HG02798 (cell line): ENCODE measurements at regions not wholly inside any gene's neighbourhood (a gene's known extent, or its start where the extent isn't known, plus 50 kb on each side); places are given as distances from the start of the nearest gene placed in this dataset.

ENCODE experiments used
- ATAC-seq: cut with Tn5 transposase; IDR thresholded peaks from one replicate; pipeline ENCODE4 v1.9.1; 2021; ENCODE audit warnings: mild to moderate bottlenecking; ENCODE audit not compliant: unreplicated experiment, poor library complexity

GRCh38 chr1:62917314-62917713 lies 133.4 kb downstream of the ATG4C start:
- no peak for ATAC-seq

- ATAC-seq: no peak
Measured at GRCh38 chr1:62917805-62918204, 133.9 kb downstream of the ATG4C start.

- ATAC-seq: no peak
Measured at GRCh38 chr1:62918700-62919099, 134.8 kb downstream of the ATG4C start.

- no peak for ATAC-seq
Measured at GRCh38 chr1:62922006-62922405, 138.1 kb downstream of the ATG4C start.

GRCh38 chr1:62924983-62925790 lies 141.3 kb downstream of the ATG4C start:
- ATAC-seq: no peak

- ATAC-seq: no peak
Measured at GRCh38 chr1:62926681-62927252, 142.8 kb downstream of the ATG4C start.

GRCh38 chr1:62928885-62929284 lies 145.0 kb downstream of the ATG4C start:
- ATAC-seq: no peak

- no peak for ATAC-seq
Measured at GRCh38 chr1:62937634-62938296, 153.8 kb downstream of the ATG4C start.

- no peak for ATAC-seq
Measured at GRCh38 chr1:62941780-62942179, 157.8 kb downstream of the ATG4C start.

GRCh38 chr1:62946511-62946910 lies 162.6 kb downstream of the ATG4C start:
- ATAC-seq: no peak

GRCh38 chr1:62951428-62951827 lies 167.5 kb downstream of the ATG4C start:
- no peak for ATAC-seq

- ATAC-seq: no peak
Measured at GRCh38 chr1:62952596-62952995, 168.7 kb downstream of the ATG4C start.

- ATAC-seq: no peak
Measured at GRCh38 chr1:62953633-62954032, 169.7 kb downstream of the ATG4C start.

GRCh38 chr1:62954758-62955157 lies 170.8 kb downstream of the ATG4C start:
- ATAC-seq: no peak

GRCh38 chr1:62955666-62956065 lies 171.7 kb downstream of the ATG4C start:
- ATAC-seq: no peak

GRCh38 chr1:62962014-62962812 lies 178.3 kb downstream of the ATG4C start:
- no peak for ATAC-seq

GRCh38 chr1:62962901-62963776 lies 179.2 kb downstream of the ATG4C start:
- ATAC-seq: peak; percentile 79

- no peak for ATAC-seq
Measured at GRCh38 chr1:62964141-62964540, 180.2 kb downstream of the ATG4C start.

GRCh38 chr1:62967031-62967430 lies 183.1 kb downstream of the ATG4C start:
- no peak for ATAC-seq

GRCh38 chr1:62977366-62977765 lies 193.4 kb downstream of the ATG4C start:
- no peak for ATAC-seq
